ENCODE measurements at regions not wholly inside any gene's neighbourhood (a gene's known extent, or its start where the extent isn't known, plus 50 kb on each side); places are given as distances from the start of the nearest gene placed in this dataset.
"Not testable (repeated sequence)": the region's sequence is repeated elsewhere in the genome, so short reads cannot be mapped to it uniquely, and the experiment has no call there.

DNA sequence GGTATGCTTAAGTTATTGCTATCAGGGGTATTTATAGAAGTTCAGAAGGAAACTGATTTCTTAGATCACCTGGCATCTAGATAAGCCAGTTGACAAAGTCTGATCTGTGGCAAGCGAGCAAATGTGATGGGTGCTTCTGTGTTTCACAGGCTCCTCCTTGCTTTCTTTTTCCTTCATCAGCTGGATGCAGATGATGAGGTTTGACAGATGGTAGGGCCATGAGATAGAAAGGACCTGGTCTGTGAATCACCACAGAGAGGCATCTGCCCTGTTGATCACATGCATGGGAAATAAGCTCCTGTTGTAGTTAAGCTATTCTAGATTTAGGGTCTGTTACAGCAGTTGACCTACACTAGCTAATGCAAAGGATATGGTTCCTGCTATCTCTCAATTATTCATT is 372.0 kb downstream of the NEK10 start:
- Histone ChIP-seq H3K27me3 (ENCODE audit: control insufficient read depth in 1 of 2, insufficient read depth in 2 of 2, low read length in 1 of 2) (no peaks in the 10 kb centered on the region), H3K4me3 (ENCODE audit: low read length in 2 of 2) (no peak overlapping the region), H3K4me1 (ENCODE audit: control insufficient read depth in 1 of 2, insufficient read depth in 2 of 2, low read length in 2 of 2) (peaks cover 0 to 1% of the 10 kb centered on the region in 2 donors), H3K27ac (ENCODE audit: low read depth in 1 of 2, low read length in 2 of 2) (no peak overlapping the region), H3K36me3 (ENCODE audit: control insufficient read depth in 1 of 2, insufficient read depth in 2 of 2, low read length in 1 of 2) (no peaks in the 10 kb centered on the region), H3K9me3 (ENCODE audit: control insufficient read depth, low read length) (no peaks in the 10 kb centered on the region)
- DNase-seq (no peak), ATAC-seq (ENCODE audit: low FRiP score) (no peak)
- 95 to 100% methylated on average over 1 of the region's 1 CpG for whole genome bisulfite sequencing, 2 donors
- intact Hi-C loops (cut with DNase I), result no loop called here

DNA sequence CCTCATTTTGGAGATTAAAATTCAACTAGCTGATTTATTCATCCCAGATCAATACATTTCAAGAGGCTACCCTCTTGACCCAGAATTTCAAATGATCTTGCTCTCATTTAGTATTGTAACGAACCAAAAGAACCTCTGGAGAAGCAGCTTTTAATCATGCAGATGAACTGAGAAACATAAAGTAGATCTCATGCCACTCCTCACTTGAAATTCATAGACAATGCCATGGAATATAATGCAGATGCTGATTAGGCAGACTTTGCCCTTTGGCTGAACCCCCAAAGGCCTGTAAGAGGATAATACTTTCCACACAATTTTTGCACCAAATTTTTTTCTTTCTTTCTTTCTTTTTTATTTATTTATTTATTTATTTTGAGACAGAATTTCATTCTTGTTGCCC is 358.3 kb downstream of the NEK10 start:
- no peaks in the 10 kb centered on the region for H3K4me1 ChIP-seq (ENCODE audit: control insufficient read depth in 1 of 2, insufficient read depth in 2 of 2, low read length in 2 of 2)
- WGBS, 2 donors, result 97% methylated on average over 1 of the region's 1 CpG
- no peak for ATAC-seq (ENCODE audit: low FRiP score)
- no peak overlapping the region for H3K27ac ChIP-seq (ENCODE audit: low read depth in 1 of 2, low read length in 2 of 2)
- no peaks in the 10 kb centered on the region for H3K27me3 ChIP-seq (ENCODE audit: control insufficient read depth in 1 of 2, insufficient read depth in 2 of 2, low read length in 1 of 2)
- no peak for DNase-seq
- intact Hi-C loops (cut with DNase I), result no loop called here
- no peak overlapping the region for H3K4me3 ChIP-seq (ENCODE audit: low read length in 2 of 2)
- no peaks in the 10 kb centered on the region for H3K9me3 ChIP-seq (ENCODE audit: control insufficient read depth, low read length)
- H3K36me3 ChIP-seq (ENCODE audit: control insufficient read depth in 1 of 2, insufficient read depth in 2 of 2, low read length in 1 of 2), result no peaks in the 10 kb centered on the region

DNA sequence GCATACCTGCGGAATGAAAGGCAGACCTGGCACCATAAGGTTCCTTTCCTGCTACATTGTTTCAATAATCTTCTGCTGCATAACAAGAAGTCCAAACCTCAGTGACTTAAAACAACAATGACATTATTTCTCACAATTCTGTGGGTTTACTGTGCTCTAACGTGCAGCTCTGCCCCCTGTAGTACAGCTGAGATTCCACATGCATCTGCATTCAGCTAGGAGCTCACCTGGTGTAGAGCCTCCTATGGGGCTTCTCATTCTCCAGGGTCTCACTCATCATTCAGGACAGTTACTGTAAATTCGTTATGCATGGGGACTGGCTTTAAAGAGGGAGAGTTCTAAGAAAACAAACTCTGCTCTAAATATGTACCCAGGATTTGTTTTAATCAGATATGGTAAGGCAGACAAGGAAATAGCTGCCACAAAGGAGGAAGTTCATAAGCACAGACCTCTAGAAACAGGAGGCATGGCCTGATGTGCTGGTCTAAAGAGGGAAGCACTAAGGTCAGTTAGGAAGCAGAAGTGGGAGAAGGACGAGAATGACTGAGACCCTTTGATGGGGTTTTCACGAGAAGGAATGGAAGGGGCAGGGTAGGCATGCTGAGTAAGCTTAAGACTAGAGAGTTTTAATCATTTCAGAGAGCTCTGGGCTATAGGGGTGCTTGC is 347.0 kb downstream of the NEK10 start:
- ATAC-seq (ENCODE audit: low FRiP score) (no peak), DNase-seq (no peak)
- no peaks in the 10 kb centered on the region for H3K36me3 ChIP-seq (ENCODE audit: control insufficient read depth in 1 of 2, insufficient read depth in 2 of 2, low read length in 1 of 2)
- H3K27ac ChIP-seq (ENCODE audit: low read depth in 1 of 2, low read length in 2 of 2), result no peak overlapping the region
- no peaks in the 10 kb centered on the region for H3K9me3 ChIP-seq (ENCODE audit: control insufficient read depth, low read length)
- H3K27me3 ChIP-seq (ENCODE audit: control insufficient read depth in 1 of 2, insufficient read depth in 2 of 2, low read length in 1 of 2), result no peaks in the 10 kb centered on the region
- H3K4me1 ChIP-seq (ENCODE audit: control insufficient read depth in 1 of 2, insufficient read depth in 2 of 2, low read length in 2 of 2), result no peaks in the 10 kb centered on the region
- no peak overlapping the region for H3K4me3 ChIP-seq (ENCODE audit: low read length in 2 of 2)
- intact Hi-C loops (cut with DNase I), result no loop called here
- WGBS, 2 donors, result 88 to 90% methylated on average over 5 of the region's 5 CpGs

DNA sequence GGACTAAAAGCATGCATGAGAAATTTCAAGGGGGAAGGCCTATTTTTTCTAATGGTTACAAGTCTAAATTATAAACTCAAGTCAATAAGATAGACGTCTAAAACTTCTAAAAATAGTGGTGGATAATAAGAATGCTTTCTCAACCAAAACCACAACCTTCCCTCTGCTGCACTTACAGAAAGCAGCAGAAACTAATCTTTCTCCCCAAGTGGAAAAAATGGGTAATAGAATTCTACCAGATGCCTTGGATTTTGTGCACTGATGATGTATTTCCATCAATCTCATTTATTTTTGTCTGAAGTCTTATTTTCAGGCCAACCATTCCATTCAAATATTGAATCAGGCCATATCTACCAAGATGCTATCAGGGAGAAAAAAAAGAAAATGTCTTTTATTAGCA is 344.7 kb downstream of the NEK10 start:
- no peaks in the 10 kb centered on the region for H3K36me3 ChIP-seq (ENCODE audit: control insufficient read depth in 1 of 2, insufficient read depth in 2 of 2, low read length in 1 of 2)
- H3K9me3 ChIP-seq (ENCODE audit: control insufficient read depth, low read length), result no peaks in the 10 kb centered on the region
- H3K27me3 ChIP-seq (ENCODE audit: control insufficient read depth in 1 of 2, insufficient read depth in 2 of 2, low read length in 1 of 2), result no peaks in the 10 kb centered on the region
- DNase-seq, result no peak
- H3K4me1 ChIP-seq (ENCODE audit: control insufficient read depth in 1 of 2, insufficient read depth in 2 of 2, low read length in 2 of 2), result no peaks in the 10 kb centered on the region
- WGBS, 2 donors, result 0 to 1% methylated on average over 1 of the region's 1 CpG
- no peak overlapping the region for H3K4me3 ChIP-seq (ENCODE audit: low read length in 2 of 2)
- intact Hi-C loops (cut with DNase I), result no loop called here
- no peak overlapping the region for H3K27ac ChIP-seq (ENCODE audit: low read depth in 1 of 2, low read length in 2 of 2)
- ATAC-seq (ENCODE audit: low FRiP score), result no peak

DNA sequence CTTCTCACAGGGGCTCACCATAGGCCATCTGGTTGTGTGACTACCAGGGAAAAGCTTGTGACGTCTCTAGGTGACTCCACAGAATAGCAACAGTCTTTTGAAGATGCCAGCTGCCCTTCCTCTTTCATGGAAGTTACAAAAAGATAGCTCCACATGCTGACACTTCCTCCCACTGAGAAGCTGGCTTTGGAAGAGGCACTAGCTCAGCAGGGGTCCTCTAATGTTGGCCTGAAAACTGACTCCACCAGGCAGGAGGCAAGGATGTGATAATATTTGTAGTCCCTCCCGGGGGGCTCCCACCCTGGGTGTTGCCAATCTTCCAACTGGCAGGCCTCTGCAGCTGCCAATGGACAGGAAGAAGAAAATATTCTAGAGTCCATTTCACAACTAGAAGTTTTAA is 343.5 kb downstream of the NEK10 start:
- no peak for DNase-seq
- no peak overlapping the region for H3K4me3 ChIP-seq (ENCODE audit: low read length in 2 of 2)
- H3K4me1 ChIP-seq (ENCODE audit: control insufficient read depth in 1 of 2, insufficient read depth in 2 of 2, low read length in 2 of 2), result no peaks in the 10 kb centered on the region
- intact Hi-C loops (cut with DNase I), result no loop called here
- no peak for ATAC-seq (ENCODE audit: low FRiP score)
- H3K27ac ChIP-seq (ENCODE audit: low read depth in 1 of 2, low read length in 2 of 2), result no peak overlapping the region
- 81 to 82% methylated on average over 2 of the region's 2 CpGs for WGBS, 2 donors
- no peaks in the 10 kb centered on the region for H3K36me3 ChIP-seq (ENCODE audit: control insufficient read depth in 1 of 2, insufficient read depth in 2 of 2, low read length in 1 of 2)
- no peaks in the 10 kb centered on the region for H3K27me3 ChIP-seq (ENCODE audit: control insufficient read depth in 1 of 2, insufficient read depth in 2 of 2, low read length in 1 of 2)
- no peaks in the 10 kb centered on the region for H3K9me3 ChIP-seq (ENCODE audit: control insufficient read depth, low read length)

DNA sequence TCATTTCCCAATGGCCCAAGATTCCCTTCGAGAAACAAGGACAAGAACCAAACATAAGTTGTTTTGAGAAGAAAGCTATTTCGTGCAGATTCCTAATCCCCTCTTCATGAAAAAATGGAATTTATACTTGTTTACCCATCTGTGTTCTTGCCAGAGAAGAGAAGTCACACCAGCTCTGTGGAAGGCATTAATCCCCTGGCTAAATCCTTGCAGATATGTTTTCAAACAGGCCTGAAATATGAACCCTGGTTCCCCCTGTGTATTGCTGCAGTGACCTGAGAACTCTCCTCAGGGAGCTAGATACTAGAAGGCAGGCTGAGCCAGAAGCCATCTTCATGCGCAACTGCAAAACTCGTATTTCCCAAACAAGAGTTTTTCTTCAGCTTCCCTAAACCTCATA is 337.7 kb downstream of the NEK10 start:
- no peaks in the 10 kb centered on the region for H3K4me1 ChIP-seq (ENCODE audit: control insufficient read depth in 1 of 2, insufficient read depth in 2 of 2, low read length in 2 of 2)
- no peaks in the 10 kb centered on the region for H3K9me3 ChIP-seq (ENCODE audit: control insufficient read depth, low read length)
- H3K36me3 ChIP-seq (ENCODE audit: control insufficient read depth in 1 of 2, insufficient read depth in 2 of 2, low read length in 1 of 2), result no peaks in the 10 kb centered on the region
- H3K4me3 ChIP-seq (ENCODE audit: low read length in 2 of 2), result no peak overlapping the region
- 70 to 73% methylated on average over 4 of the region's 4 CpGs for WGBS, 2 donors
- ATAC-seq (ENCODE audit: low FRiP score), result no peak
- no peaks in the 10 kb centered on the region for H3K27me3 ChIP-seq (ENCODE audit: control insufficient read depth in 1 of 2, insufficient read depth in 2 of 2, low read length in 1 of 2)
- H3K27ac ChIP-seq (ENCODE audit: low read depth in 1 of 2, low read length in 2 of 2), result no peak overlapping the region
- intact Hi-C loops (cut with DNase I), result no loop called here
- DNase-seq, result no peak

DNA sequence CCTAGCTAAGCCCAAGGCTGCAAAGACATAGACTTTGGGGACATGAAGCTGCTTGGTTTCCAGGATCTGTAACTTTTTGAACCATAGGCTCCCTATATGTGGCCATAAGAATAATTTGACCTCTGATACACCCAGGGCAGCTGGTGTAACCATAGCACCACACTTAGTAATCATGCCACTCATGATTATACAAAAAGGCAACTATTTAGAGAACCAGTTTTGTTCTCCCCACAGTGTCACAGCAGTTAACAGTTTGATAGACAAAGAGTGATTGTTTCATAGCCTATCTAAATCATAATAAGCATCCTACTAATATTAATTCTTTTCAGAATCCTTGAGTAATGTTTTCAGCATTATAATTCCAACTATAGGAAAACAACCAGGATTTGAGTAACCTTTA is 334.9 kb downstream of the NEK10 start:
- DNase-seq (no peak), ATAC-seq (ENCODE audit: low FRiP score) (no peak)
- intact Hi-C loops (cut with DNase I), result no loop called here
- Histone ChIP-seq H3K4me1 (ENCODE audit: control insufficient read depth in 1 of 2, insufficient read depth in 2 of 2, low read length in 2 of 2) (no peaks in the 10 kb centered on the region), H3K4me3 (ENCODE audit: low read length in 2 of 2) (no peak overlapping the region), H3K9me3 (ENCODE audit: control insufficient read depth, low read length) (no peaks in the 10 kb centered on the region), H3K27ac (ENCODE audit: low read depth in 1 of 2, low read length in 2 of 2) (no peak overlapping the region), H3K36me3 (ENCODE audit: control insufficient read depth in 1 of 2, insufficient read depth in 2 of 2, low read length in 1 of 2) (no peaks in the 10 kb centered on the region), H3K27me3 (ENCODE audit: control insufficient read depth in 1 of 2, insufficient read depth in 2 of 2, low read length in 1 of 2) (no peaks in the 10 kb centered on the region)

DNA sequence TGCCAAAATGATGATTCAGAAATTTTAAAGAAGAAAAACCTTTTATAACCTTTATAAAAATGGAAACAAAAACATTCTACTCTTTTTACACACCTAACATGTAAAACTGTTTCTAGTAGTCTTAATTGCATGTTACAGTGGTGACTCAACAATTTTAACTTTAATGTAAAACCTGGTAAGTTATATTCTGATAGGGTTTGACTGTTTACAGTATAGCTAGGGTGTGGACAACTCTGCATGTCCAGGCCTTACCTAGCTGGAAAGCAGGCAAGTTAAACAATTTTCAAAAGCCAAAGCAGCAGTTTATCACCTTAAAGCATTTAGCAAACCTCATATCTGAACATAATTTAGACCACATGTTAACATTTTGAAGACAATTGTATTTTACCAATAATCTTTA is 328.5 kb downstream of the NEK10 start:
- Histone ChIP-seq H3K27me3 (ENCODE audit: control insufficient read depth in 1 of 2, insufficient read depth in 2 of 2, low read length in 1 of 2) (no peaks in the 10 kb centered on the region), H3K4me3 (ENCODE audit: low read length in 2 of 2) (no peak overlapping the region), H3K9me3 (ENCODE audit: control insufficient read depth, low read length) (no peaks in the 10 kb centered on the region), H3K27ac (ENCODE audit: low read depth in 1 of 2, low read length in 2 of 2) (no peak overlapping the region), H3K4me1 (ENCODE audit: control insufficient read depth in 1 of 2, insufficient read depth in 2 of 2, low read length in 2 of 2) (no peaks in the 10 kb centered on the region), H3K36me3 (ENCODE audit: control insufficient read depth in 1 of 2, insufficient read depth in 2 of 2, low read length in 1 of 2) (no peaks in the 10 kb centered on the region)
- intact Hi-C loops (cut with DNase I), result no loop called here
- no peak for ATAC-seq (ENCODE audit: low FRiP score)
- DNase-seq, result no peak

DNA sequence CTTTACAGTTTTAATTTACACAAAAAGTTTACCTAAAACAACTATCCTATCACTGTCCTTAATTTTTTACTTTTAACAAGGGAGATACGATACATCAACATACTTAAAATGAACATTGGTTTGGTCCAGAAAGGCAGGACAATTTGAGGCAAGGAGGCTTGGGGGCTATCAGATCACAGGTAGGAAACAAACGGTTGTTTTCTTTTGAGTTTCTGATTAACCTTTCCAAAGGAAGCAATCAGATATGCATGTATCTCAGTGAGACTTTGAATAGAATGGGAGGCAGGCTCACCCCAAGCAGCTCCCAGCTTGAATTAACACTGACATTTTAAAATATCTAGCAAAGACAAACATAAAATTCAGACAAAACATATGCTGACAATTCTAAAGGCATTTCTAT is 326.6 kb downstream of the NEK10 start:
- H3K9me3 ChIP-seq (ENCODE audit: control insufficient read depth, low read length); H3K4me3 ChIP-seq (ENCODE audit: low read length in 2 of 2); DNase-seq; H3K27me3 ChIP-seq (ENCODE audit: control insufficient read depth in 1 of 2, insufficient read depth in 2 of 2, low read length in 1 of 2); intact Hi-C loops (cut with DNase I); H3K4me1 ChIP-seq (ENCODE audit: control insufficient read depth in 1 of 2, insufficient read depth in 2 of 2, low read length in 2 of 2); H3K36me3 ChIP-seq (ENCODE audit: control insufficient read depth in 1 of 2, insufficient read depth in 2 of 2, low read length in 1 of 2); H3K27ac ChIP-seq (ENCODE audit: low read depth in 1 of 2, low read length in 2 of 2); ATAC-seq (ENCODE audit: low FRiP score): not testable (repeated sequence)
- WGBS, 2 donors, result 77 to 83% methylated on average over 2 of the region's 2 CpGs
